ENCODE measurements at regions not wholly inside any gene's neighbourhood (a gene's known extent, or its start where the extent isn't known, plus 50 kb on each side); places are given as distances from the start of the nearest gene placed in this dataset.

DNA sequence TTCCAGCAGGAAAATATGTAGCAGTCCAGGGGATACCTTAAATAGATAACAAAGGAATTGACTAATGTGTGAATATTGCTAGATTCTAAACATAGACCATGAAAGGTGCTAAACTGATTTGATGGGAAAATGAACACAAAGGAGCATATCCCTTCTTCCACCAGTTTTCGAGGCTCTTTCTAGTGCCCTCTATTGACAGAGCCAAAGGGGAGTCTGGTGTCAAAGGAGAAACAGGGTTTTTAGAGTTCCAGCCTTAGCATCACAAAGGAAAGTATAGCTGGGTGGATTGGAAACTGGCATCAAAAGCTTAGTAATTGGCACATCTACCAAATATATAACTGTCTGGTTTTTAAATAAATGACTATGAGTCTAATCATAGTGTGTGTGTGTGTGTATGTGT lies 636.8 kb downstream of the ETV1 start:
- DNase-seq (ENCODE audit: low read depth in 4 of 4, low spot score in 3 of 4): no peak

DNA sequence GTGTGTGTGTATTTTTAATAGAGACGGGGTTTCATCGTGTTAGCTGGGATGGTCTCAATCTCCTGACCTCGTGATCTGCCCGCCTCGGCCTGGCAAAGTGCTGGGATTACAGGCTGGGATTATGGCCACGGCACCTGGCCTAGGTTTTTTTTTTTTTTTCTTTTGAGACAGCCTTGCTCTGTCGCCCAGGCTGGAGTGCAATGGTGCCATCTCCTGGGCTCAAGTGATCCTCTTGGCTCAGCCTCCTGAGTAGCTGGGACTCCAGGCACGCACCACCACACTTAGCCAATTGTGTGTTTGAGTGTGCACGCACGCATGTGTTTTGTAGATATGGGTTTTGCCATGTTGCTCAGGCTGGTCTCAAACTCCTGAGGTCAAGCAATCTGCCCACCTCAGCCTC lies 629.8 kb downstream of the ETV1 start:
- no peak for DNase-seq (ENCODE audit: low read depth in 4 of 4, low spot score in 3 of 4)

DNA sequence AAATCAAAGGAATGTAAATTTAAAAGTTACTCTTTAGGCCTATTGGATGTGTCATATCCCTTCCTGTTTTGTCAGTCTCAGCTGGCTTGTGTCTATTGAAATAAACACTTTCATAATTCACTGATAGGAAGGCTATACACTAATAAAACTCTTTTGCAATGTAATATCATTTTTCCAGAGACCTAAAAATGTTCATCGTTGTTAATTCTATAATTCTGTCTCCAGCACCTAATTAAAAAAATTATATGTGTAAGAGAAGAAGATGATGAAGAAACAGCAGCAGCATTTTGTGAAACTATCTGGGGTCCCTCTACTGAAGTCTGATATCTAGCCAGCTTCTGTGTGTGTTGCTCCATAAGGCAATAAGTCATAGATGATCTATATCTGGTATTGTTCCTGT lies 602.7 kb downstream of the ETV1 start:
- DNase-seq (ENCODE audit: low read depth in 4 of 4, low spot score in 3 of 4): no peak

DNA sequence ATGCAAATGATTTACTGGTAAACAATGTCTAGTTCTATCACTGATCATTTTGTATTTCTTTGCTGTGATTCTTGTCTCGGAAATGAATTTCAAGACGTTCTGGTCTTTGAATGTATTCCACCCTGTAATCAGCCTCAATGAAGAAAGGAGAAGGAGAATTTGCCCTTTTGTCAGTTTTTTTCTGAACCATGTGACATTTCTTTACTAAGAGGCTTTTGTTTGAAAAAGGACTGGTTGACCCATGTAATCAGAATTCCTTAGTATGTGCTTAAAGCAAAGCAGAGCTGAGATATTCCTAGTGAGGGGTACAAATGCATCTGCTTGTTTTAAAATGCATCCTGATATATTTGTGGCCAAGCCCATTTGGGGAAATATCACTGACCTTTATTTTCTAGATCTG lies 581.6 kb downstream of the ETV1 start:
- DNase-seq (ENCODE audit: low read depth in 4 of 4, low spot score in 3 of 4): no peak

DNA sequence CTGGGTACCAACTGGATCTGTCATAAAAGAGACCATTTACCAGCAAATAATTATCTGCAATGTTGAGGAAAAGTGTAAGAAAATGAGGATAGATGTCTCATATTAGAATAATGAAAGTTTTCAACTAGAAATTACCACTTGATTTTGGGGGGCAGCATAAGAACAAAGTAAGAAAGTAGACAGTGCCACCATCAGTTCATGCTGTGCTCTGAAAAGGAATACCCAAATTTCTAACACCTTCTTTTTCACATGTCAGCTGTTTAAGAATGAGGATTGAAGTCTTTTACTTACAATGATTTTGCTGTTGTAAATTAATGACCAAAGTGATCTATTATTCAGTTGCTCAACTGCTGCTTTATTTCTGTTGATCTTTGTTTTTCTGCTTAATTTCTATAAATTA lies 578.3 kb downstream of the ETV1 start:
- DNase-seq (ENCODE audit: low read depth in 4 of 4, low spot score in 3 of 4): no peak

DNA sequence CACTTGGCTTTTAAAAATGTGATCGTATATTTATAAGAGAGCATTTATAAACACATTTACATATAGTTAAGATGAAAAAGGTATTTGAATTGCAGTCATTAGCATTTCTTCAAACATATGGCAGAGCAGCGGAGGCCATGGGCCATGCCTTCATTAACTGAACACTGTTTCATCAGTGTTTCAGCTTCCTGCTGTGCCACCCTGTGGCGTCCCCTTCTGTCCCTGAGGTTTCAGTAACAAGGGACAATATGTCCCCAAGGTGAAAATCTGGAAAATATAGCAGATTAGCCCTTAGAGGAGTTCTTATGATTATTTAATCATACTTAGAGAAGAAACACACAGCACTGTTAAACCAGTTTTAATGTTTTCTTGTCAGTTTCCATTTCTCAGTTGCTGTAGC lies 577.8 kb downstream of the ETV1 start:
- no peak for DNase-seq (ENCODE audit: low read depth in 4 of 4, low spot score in 3 of 4)

DNA sequence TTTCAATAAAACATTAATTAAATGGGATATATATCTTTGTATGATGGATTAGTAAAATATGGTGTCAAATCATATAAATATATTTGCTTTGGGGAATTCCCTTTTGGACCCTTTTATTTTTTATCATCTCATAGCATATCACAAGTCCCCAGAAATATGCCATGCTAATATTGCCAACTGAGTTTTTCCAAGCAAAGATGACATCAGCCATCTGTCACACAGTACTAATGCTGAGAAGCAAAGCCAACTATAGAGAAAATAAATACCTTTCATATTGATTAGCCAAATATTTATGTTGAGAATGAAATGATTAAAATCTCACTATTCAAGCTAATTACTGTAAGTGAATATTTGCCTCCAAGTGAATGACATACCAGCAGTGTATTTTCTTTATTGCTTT lies 575.3 kb downstream of the ETV1 start:
- no peak for DNase-seq (ENCODE audit: low read depth in 4 of 4, low spot score in 3 of 4)

DNA sequence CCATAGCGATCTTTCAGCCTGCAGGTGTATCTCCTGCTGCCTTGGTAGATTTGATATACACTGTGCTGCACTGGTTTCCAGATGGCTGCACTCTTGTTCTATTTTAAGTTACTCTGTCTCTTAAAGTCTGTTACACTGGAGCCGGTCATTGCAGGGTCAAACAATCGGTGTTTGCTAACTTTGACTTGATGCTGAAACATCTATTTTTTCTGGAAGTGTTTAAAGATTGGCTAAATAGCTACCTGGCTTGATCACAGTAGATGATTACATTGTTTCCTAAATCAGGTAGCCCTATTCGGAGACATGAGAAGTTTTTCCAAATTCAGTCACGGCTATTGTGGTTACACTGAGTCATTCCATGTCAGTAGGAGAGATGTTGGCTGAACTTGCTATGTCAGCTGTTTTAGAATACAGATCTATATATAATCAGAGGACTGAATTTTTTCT lies 574.8 kb downstream of the ETV1 start:
- no peak for DNase-seq (ENCODE audit: low read depth in 4 of 4, low spot score in 3 of 4)

DNA sequence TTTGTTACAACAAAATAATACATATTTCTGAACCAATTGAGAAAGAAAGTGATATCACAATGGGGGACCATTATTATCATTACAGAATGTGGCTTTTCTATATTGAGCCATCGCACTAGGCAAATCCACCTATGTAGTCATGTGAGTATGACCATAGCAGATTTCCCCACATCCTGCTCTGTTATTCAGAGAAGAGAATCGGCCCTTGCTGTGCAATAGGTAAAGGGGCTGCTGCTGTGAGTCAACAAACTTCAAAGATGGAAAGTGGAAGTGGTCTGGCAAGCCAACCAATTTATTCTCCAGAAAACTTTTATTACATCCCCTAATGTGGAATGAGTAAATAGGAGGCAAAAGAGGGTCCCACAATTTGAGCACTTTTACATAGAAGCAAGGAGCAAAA lies 573.4 kb downstream of the ETV1 start:
- no peak for DNase-seq (ENCODE audit: low read depth in 4 of 4, low spot score in 3 of 4)

DNA sequence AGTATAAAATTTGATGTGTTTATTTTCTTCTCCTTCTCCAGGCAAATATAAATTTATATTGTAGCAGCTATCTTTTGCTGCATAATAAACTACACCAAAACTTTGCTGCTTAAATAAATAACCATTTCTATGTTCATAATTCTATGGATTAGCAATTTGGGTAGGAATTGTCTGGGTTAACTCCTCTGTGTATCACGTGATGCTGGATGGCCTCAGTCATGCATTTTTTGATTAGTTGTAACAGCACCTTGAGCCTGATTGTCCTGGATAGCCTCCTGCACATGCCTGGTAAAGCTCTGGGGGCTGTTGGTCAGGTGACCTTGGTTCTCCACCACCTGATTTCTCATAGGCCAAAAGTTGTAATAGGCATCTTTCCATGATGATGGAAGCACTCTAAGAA lies 572.9 kb downstream of the ETV1 start:
- DNase-seq (ENCODE audit: low read depth in 4 of 4, low spot score in 3 of 4): no peak

DNA sequence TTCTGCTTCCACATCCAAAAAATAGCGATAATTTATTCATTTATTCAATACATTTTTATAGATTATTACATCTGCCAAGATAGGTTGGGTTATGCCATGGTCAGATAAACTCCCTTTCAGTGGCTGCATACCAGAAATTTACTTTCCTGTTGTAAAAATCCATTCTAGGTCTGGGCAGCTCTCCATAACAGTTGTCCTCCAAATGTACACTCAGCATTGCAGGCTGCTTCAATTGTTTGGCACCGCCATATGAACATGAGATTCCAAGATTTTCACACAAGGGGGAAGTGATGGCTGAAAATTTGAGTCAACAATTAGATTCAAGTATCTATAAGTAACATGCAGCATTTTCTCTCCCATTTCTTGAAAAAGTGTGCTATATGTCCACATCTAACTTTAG lies 568.7 kb downstream of the ETV1 start:
- no peak for DNase-seq (ENCODE audit: low read depth in 4 of 4, low spot score in 3 of 4)

DNA sequence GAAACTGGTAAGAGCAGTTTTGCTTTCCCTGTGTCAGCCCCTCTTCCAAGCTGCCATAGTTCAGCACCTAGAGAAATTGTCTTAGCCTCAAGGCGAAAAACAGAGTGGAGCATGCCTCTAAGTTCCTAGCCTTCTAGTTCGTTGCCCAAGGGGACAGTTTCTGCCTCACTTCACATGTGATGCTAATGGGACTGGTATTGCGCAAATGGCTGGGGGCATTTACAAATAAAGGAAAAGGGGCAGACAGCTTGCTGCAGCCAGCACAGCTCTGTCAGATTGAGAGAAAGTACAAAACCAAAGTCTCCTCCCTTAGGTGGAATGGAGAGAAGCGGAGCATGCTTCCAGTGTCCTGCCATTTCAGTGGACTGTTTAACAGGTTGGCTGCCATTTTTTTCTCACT lies 567.7 kb downstream of the ETV1 start:
- DNase-seq (ENCODE audit: low read depth in 4 of 4, low spot score in 3 of 4): no peak

DNA sequence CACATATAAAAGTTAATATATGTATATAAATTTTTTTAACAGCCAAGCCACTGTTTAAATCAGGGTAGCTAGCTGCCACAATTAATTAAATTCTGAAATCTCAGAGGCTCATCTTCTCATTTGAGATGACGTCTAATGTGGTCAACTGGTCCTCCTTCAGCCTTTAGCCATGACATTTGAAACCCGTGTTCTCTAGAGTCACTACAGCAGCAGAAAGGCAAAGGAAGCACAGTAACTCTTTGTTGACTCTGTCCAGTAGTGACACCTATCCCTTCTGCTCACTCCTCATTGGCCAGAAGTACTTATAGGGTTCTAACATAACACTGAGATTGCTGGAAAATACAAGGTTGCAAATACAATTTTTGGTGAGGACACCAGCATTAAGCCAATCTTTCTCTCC lies 555.5 kb downstream of the ETV1 start:
- DNase-seq (ENCODE audit: low read depth in 4 of 4, low spot score in 3 of 4): no peak

DNA sequence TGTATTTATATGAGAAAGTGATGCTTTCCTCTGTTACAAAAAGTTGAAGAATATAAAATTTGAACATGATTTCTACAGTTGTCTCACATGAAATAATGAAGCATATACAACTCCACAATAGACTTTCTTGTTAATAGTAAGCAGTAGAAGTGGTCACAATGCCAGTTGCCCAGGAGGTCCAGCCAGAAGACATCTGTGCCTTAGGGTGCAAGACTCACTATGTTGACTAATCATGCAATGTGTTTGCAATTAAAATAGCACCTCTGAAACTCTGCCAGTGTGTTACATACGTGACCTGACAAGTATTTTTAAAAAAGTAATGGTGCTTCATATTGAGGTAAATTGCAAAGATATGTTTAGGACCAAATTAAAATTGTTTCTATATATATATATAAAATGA lies 547.2 kb downstream of the ETV1 start:
- no peak for DNase-seq (ENCODE audit: low read depth in 4 of 4, low spot score in 3 of 4)

DNA sequence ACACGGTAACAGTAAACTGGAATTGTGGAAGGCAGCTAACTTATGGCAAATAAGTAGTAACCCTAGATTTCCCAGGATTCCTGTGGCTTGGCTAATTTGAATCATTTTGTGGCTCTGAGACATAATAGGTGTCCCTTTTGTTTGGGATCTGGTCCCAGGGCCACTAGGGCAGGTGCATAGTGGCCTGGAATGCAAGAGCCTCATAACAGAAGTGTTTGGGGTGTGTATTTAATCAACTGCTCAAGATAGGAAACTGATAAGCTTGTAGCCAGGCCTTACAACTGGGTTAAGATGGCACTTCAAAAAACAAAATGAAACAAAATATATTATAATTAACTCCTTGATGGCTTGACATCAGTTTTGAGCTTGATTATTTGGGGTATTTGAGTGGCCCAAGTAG lies 541.8 kb downstream of the ETV1 start:
- DNase-seq (ENCODE audit: low read depth in 4 of 4, low spot score in 3 of 4): no peak

DNA sequence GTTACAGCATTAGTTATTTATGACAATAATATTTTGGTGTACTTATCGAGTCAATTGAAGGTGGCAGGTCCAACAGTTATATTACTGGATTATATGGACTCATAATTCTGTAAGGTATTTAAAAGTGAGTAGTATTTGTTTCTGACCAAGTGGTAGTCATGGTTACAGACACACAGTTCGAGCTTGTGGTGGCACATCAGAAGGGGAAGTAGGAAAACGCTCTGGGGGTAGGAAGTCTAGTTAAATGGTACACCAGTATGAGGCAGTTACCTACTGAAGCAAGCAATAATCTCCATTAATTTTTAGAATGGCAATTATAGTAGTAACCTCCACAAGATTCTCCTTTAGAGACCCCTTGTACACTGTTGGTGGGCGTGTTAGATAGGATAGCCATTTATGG lies 541.2 kb downstream of the ETV1 start:
- DNase-seq (ENCODE audit: low read depth in 4 of 4, low spot score in 3 of 4): no peak

DNA sequence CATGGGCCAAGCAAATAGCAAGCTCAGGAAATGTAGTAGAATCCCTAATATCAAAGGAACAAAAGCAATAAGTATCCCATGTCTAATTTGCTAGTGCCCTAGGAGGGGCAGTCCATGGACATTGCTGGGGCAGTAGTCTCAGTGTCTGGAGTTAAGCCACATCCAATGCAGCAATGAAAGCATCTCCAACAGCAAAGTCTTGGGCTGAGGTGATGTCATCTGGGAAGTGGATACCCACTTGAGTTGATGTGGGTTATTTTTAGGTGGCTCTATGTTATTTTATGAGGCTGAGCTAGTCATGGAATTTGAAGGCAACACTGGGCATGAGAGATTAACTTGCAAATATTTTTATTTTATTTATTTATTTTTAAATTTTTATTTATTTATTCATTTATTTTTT lies 540.0 kb downstream of the ETV1 start:
- no peak for DNase-seq (ENCODE audit: low read depth in 4 of 4, low spot score in 3 of 4)

DNA sequence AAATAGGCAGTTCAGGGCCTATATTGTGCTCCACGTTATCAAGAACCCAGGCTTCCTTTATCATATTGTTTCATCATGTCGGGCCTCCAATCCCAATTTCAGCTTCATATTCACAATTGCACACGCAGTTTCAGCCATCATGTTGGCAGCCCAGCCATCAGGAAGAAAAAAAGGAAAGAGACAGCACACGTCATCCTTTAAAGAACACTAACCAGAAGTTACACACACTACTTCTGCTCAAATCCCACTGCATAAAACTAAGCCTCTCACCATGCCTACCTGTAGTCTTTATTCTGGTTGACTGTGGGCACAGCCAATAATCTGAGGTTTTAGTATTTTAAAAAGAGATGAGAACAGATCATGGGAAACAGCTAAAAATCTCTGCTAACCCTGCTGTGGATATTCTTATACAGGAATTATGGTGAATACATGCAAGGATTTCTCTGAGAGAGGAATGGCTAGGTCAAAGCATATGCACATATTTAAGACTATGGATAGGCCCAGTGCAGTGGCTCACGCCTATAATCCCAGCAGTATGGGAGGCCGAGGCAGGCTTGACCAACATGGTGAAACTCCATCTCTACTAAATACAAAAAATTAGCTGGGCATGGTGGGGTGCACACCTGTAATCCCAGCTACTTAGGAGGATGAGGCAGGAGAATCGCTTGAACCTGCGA lies 534.4 kb downstream of the ETV1 start:
- DNase-seq (ENCODE audit: low read depth in 4 of 4, low spot score in 3 of 4): no peak

DNA sequence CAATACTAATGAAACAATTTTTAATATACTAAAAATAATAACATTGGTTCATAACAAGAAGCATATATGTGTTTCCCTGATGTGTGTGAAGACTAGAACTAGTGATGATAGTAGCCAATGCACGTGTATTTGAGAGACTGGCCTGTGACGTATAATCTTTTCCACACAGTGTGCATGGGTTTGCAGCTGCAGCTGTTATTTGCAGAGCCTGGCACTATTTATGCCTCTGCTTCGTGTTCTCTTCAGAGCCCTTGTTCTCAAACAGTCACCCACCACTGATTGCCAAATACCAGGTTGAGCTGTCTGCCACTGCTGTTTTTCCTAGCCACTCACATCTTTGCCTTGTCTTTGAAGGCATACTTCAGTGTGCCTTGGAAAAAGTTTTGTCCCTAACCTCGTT lies 531.7 kb downstream of the ETV1 start:
- no peak for DNase-seq (ENCODE audit: low read depth in 4 of 4, low spot score in 3 of 4)

DNA sequence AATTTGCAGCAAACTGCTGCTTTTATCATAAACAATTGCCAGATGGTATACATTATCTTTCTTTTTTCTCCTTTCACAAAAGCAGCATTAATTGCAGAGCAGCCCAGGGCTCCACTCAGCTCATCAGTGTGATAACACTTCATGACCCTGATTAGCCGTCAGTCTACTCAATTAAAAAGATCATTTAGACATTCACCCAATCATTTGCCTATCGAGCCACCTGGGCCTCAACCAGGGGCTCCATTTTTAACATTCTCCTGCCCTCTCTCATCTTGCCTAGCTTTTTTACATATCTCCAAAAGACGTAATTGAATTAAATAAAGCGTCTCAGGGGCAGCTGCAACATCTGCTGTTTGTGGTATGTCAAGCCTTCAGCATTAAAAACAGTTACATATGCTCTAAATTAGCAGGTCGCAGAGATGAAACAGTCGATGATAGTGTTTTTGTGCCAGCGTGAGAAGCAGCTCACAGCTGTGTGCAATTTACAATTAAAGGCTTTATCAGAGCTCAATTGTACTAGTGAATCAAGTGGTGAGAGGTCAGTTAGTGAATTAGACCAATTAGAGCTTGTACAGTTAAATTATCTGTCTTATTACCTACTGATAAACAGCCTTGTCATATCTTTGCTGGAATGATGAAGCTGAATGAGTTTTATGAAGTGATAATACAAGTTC lies 522.5 kb downstream of the ETV1 start:
- DNase-seq (ENCODE audit: low read depth in 4 of 4, low spot score in 3 of 4): peak in 2 of 4 donors; percentile 4 to 8

DNA sequence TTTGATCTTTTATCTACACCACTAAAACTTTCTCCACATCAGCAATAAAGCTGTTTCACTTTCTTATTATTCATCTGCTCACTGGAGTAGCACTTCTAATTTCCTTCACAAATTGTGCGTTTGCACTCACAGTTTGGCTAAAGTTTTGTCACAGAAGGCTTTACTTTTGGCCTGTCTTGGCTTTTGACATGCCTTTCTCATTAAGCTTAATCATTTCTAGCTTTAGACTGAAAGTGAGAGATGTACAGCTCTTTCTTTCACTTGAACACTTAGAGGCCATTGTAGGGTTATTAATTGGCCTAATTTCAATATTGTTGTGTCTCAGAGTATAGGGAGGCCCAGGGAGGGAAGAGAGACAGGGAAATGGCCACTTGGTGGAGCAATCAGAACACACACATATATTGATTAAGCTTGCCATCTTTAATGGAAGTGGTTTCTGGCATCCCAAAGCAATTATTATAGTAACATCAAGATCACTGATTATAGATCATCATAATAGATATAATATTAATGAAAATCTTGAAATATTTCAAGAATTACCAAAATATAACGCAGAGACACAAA lies 512.5 kb downstream of the ETV1 start:
- no peak for DNase-seq (ENCODE audit: low read depth in 4 of 4, low spot score in 3 of 4)

DNA sequence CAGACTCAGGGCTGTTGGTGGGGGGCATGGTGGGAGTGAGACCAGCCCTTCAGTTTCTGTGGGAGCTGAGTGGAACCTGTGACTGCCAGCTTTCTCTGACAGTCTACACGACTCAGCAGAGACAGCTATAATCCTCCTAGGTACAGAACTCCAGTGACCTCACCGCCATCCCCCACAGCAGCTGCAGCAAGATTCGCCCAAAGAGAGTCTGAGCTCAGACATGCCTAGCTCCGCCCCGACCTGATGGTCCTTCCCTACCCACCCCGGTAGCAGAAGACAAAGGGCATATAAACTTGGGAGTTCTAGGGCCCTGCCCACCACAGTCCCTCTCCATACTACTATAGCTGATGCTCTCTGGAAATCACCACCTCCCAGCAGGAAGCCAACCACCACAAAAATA lies 500.1 kb downstream of the ETV1 start:
- DNase-seq (ENCODE audit: low read depth in 4 of 4, low spot score in 3 of 4): no peak

All from right renal pelvis (tissue), 4 donors.